ENCODE measurements at regions not wholly inside any gene's neighbourhood (a gene's known extent, or its start where the extent isn't known, plus 50 kb on each side); places are given as distances from the start of the nearest gene placed in this dataset.
"Not testable (repeated sequence)": the region's sequence is repeated elsewhere in the genome, so short reads cannot be mapped to it uniquely, and the experiment has no call there.

DNA sequence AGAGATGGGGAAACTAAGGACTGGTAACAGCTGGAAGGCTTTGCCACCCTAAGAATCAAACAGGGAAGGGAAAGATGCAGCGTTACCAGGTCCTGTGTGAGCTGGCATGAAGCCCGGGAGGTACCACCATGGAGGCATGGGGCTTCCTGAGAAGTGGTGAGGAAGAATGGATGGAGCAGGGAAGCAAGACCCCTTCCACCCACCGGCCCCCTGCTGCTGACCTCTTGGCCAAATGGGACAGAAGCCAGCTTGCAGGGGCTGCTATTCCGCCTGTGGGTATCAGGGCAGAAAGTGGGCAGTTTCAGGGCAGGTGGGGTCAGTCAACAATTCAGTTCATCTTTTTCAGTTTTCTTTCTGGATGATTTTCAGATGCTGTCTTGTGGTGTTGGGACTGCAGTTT, 1099.9 kb downstream of the TBC1D22A start:
- Histone ChIP-seq H3K4me1 (ENCODE audit: insufficient read depth, low read length) (no peaks in the 10 kb centered on the region), H4K20me1 (ENCODE audit: low read length) (no peaks in the 10 kb centered on the region), H3K27ac (ENCODE audit: low read length) (no peak overlapping the region), H3K9me2 (replicated peaks; ENCODE audit: low read length) (no peaks in the 10 kb centered on the region), H3K9me3 (ENCODE audit: low read length) (no peaks in the 10 kb centered on the region), H3K4me2 (ENCODE audit: low read length) (no peak overlapping the region), H3F3A (ENCODE audit: low read length, unreplicated experiment) (no peaks in the 10 kb centered on the region), H3K4me3 (ENCODE audit: low read length) (no peak overlapping the region), H3K27me3 (ENCODE audit: low read length) (no peaks in the 10 kb centered on the region), H3K36me3 (ENCODE audit: low read depth, low read length) (no peaks in the 10 kb centered on the region), H2AFZ (ENCODE audit: low read length) (no peak overlapping the region), H3K79me2 (ENCODE audit: low read length) (no peaks in the 10 kb centered on the region), H3K9ac (ENCODE audit: low read length) (no peak overlapping the region)
- BruUV-seq (replicated peaks), result no TSS peak
- TF ChIP-seq EZH2phosphoT487 (IDR thresholded peaks at IDR 0.05; ENCODE audit: borderline replicate concordance, low read length) (no peak), CTCF (conservative IDR thresholded peaks at IDR 0.05; ENCODE audit: low read depth, low read length) (no peak), EZH2 (IDR thresholded peaks at IDR 0.05; ENCODE audit: low read length, unreplicated experiment) (no peak)
- ChIA-PET CTCF (no interaction called here), POLR2A (ENCODE audit: unreplicated experiment) (no interaction called here)
- no peak for ATAC-seq
- DNase-seq, result no peak
- intact Hi-C loops (cut with micrococcal nuclease), result no loop called here

GRCh38 chr22:47860907-47861306, 1098.5 kb downstream of the TBC1D22A start:
- ATAC-seq; H3K9ac ChIP-seq (ENCODE audit: low read length); H3K27me3 ChIP-seq (ENCODE audit: low read length); H3K79me2 ChIP-seq (ENCODE audit: low read length); H4K20me1 ChIP-seq (ENCODE audit: low read length); H3K27ac ChIP-seq (ENCODE audit: low read length); H3K4me1 ChIP-seq (ENCODE audit: insufficient read depth, low read length); H3F3A ChIP-seq (ENCODE audit: low read length, unreplicated experiment); H2AFZ ChIP-seq (ENCODE audit: low read length); CTCF ChIA-PET; H3K9me3 ChIP-seq (ENCODE audit: low read length); H3K4me3 ChIP-seq (ENCODE audit: low read length); H3K9me2 ChIP-seq (replicated peaks; ENCODE audit: low read length); POLR2A ChIA-PET (ENCODE audit: unreplicated experiment); H3K4me2 ChIP-seq (ENCODE audit: low read length); BruUV-seq (replicated peaks); H3K36me3 ChIP-seq (ENCODE audit: low read depth, low read length); DNase-seq; intact Hi-C loops (cut with micrococcal nuclease): not testable (repeated sequence)

DNA sequence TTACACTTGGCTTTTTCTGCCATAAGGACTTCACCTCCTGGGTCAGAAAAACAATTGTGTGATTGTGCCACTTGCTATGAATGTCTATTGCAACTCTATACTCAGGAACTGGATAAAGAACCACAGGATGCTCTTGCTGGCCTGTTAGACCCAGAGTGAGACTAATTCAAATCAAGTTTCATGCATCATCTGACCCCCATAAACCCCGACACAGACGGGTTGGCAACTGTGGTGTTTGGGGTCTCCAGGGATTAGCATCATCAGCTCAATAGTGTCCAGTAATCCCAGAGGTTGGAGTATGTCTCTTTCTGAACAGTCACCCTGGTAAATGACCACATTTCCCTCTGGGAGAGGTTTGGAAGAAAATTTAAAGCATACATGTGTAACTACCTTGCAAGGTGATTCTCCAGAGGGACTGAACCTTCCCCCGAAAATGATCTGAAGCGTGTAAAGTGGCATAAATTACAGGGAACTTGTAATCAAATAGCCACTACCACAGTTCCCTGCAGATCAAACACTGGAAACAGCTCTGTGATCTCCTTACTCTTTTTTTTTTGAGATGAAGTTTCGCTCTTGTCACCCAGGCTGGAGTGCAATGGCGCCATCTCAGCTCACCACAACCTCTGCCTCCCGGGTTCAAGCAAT, 1097.6 kb downstream of the TBC1D22A start:
- H3F3A ChIP-seq (ENCODE audit: low read length, unreplicated experiment), result no peaks in the 10 kb centered on the region
- H2AFZ ChIP-seq (ENCODE audit: low read length), result no peak overlapping the region
- no peaks in the 10 kb centered on the region for H4K20me1 ChIP-seq (ENCODE audit: low read length)
- no peaks in the 10 kb centered on the region for H3K9me2 ChIP-seq (replicated peaks; ENCODE audit: low read length)
- H3K4me2 ChIP-seq (ENCODE audit: low read length), result no peak overlapping the region
- ATAC-seq (no peak), DNase-seq (no peak)
- no peak overlapping the region for H3K9ac ChIP-seq (ENCODE audit: low read length)
- H3K4me3 ChIP-seq (ENCODE audit: low read length), result no peak overlapping the region
- no peaks in the 10 kb centered on the region for H3K27me3 ChIP-seq (ENCODE audit: low read length)
- H3K79me2 ChIP-seq (ENCODE audit: low read length), result no peaks in the 10 kb centered on the region
- H3K27ac ChIP-seq (ENCODE audit: low read length), result no peak overlapping the region
- intact Hi-C loops (cut with micrococcal nuclease), result no loop called here
- POLR2A ChIA-PET (ENCODE audit: unreplicated experiment), result no interaction called here
- H3K9me3 ChIP-seq (ENCODE audit: low read length), result no peaks in the 10 kb centered on the region
- H3K36me3 ChIP-seq (ENCODE audit: low read depth, low read length), result no peaks in the 10 kb centered on the region
- no TSS peak for BruUV-seq (replicated peaks)
- no peak for TF ChIP-seq EZH2phosphoT487 (IDR thresholded peaks at IDR 0.05; ENCODE audit: borderline replicate concordance, low read length)
- TF ChIP-seq CTCF (conservative IDR thresholded peaks at IDR 0.05; ENCODE audit: low read depth, low read length), result no peak
- TF ChIP-seq EZH2 (IDR thresholded peaks at IDR 0.05; ENCODE audit: low read length, unreplicated experiment), result no peak
- CTCF ChIA-PET, result no interaction called here
- H3K4me1 ChIP-seq (ENCODE audit: insufficient read depth, low read length), result peaks cover 17% of the 10 kb centered on the region; the same call in 1 of the 2 replicates

Measured in PC-3 (cell line).